ENCODE measurements at regions not wholly inside any gene's neighbourhood (a gene's known extent, or its start where the extent isn't known, plus 50 kb on each side); places are given as distances from the start of the nearest gene placed in this dataset.

DNA sequence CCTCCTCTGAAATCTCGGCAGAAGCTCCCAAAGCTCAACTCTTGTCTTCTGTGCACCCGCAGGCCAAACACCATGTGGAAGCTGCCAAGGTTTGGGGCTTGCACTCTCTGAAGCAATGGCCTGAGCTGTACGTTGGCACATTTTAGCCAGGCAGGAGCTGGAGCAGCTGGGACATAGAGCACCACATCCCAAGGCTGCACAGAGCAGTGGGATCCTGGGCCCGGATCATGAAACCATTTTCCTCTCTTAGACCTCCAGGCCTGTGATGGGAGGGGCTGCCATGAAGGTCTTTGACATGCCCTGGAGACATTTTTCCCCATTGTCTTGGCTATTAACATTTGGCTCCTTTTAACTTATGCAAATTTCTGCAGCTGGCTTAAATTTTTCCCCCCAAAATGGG is 567.1 kb upstream of the ZNF608 start:
- WGBS, 2 donors = 91 to 97% methylated on average over 4 of the region's 4 CpGs
- H3K27me3 ChIP-seq (ENCODE audit: control insufficient read depth in 3 of 3, insufficient read depth in 3 of 3, low read length in 2 of 3) = no peaks in the 10 kb centered on the region

DNA sequence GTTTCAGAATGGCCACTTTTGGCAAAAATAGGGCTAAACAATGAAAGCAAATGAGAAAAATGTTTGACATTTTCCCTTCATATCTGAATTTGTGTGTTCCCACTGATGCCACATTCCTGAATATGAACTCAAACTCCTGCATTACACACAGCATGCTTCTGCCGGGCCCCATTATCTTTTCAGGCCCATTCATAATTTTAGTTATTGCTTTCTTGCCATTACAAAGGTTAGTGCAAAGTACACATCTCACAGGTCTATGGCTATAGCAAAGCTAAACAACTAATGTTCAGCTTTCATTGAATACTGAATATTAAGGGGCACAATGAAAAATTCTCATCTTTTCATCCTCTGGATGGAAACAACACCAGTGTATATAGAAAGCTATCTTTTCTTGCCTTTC is 568.9 kb upstream of the ZNF608 start:
- TF ChIP-seq, protein P1, sequence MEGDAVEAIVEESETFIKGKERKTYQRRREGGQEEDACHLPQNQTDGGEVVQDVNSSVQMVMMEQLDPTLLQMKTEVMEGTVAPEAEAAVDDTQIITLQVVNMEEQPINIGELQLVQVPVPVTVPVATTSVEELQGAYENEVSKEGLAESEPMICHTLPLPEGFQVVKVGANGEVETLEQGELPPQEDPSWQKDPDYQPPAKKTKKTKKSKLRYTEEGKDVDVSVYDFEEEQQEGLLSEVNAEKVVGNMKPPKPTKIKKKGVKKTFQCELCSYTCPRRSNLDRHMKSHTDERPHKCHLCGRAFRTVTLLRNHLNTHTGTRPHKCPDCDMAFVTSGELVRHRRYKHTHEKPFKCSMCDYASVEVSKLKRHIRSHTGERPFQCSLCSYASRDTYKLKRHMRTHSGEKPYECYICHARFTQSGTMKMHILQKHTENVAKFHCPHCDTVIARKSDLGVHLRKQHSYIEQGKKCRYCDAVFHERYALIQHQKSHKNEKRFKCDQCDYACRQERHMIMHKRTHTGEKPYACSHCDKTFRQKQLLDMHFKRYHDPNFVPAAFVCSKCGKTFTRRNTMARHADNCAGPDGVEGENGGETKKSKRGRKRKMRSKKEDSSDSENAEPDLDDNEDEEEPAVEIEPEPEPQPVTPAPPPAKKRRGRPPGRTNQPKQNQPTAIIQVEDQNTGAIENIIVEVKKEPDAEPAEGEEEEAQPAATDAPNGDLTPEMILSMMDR (IDR thresholded peaks at IDR 0.05; ENCODE audit: control extremely low read depth, extremely low read depth) = no peak
- 88 to 97% methylated on average over 1 of the region's 1 CpG for WGBS, 2 donors
- Histone ChIP-seq H3K27ac (ENCODE audit: low read depth in 1 of 2, low read length in 1 of 2) (no peak overlapping the region), H3K9ac (ENCODE audit: insufficient read depth in 1 of 2, low read length in 2 of 2) (no peak overlapping the region), H3K4me3 (no peak overlapping the region), H3K9me3 (ENCODE audit: control insufficient read depth in 4 of 4, insufficient read depth in 3 of 4, low read length in 3 of 4) (peaks cover 0 to 3% (median 1%) of the 10 kb centered on the region in 4 donors), H3K27me3 (ENCODE audit: control insufficient read depth in 3 of 3, insufficient read depth in 3 of 3, low read length in 2 of 3) (no peaks in the 10 kb centered on the region), H3K36me3 (ENCODE audit: control insufficient read depth in 4 of 4, insufficient read depth in 4 of 4, low read length in 4 of 4) (no peaks in the 10 kb centered on the region), H3K4me1 (ENCODE audit: control insufficient read depth in 5 of 5, insufficient read depth in 5 of 5, low read length in 5 of 5) (no peaks in the 10 kb centered on the region)
- no peak for DNase-seq
- no peak for ATAC-seq (ENCODE audit: insufficient read depth, low FRiP score)

More for the DNA sequence above, 567.1 kb upstream of the ZNF608 start:
- Histone ChIP-seq H3K4me3 (no peak overlapping the region), H3K9me3 (ENCODE audit: control insufficient read depth in 4 of 4, insufficient read depth in 3 of 4, low read length in 3 of 4) (peaks cover 0 to 3% (median 1%) of the 10 kb centered on the region in 4 donors), H3K36me3 (ENCODE audit: control insufficient read depth in 4 of 4, insufficient read depth in 4 of 4, low read length in 4 of 4) (no peaks in the 10 kb centered on the region), H3K9ac (ENCODE audit: insufficient read depth in 1 of 2, low read length in 2 of 2) (no peak overlapping the region), H3K27ac (ENCODE audit: low read depth in 1 of 2, low read length in 1 of 2) (no peak overlapping the region), H3K4me1 (ENCODE audit: control insufficient read depth in 5 of 5, insufficient read depth in 5 of 5, low read length in 5 of 5) (no peaks in the 10 kb centered on the region)
- ATAC-seq (ENCODE audit: insufficient read depth, low FRiP score) = no peak
- TF ChIP-seq, protein P1 (IDR thresholded peaks at IDR 0.05; ENCODE audit: control extremely low read depth, extremely low read depth) = no peak
- DNase-seq = no peak

DNA sequence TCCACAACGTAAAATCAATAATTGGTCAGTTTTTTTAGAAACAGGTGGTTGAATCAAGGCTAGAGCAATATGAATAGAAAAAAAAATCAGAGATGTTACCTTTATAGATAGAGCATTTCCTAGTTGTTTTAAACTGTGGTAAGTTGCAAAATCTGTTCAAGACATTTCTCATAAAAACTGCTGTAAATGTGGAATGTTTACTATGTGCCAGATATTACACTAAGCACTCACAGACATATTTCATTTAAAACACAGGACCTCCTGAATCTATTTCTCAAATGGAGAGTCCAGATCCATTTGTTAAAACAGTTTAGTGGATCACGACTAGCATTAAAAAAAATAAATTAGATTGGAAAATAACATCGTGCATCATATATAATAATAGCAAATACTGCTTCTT is 570.0 kb upstream of the ZNF608 start:
- H3K27ac ChIP-seq (ENCODE audit: low read depth in 1 of 2, low read length in 1 of 2) = no peak overlapping the region
- H3K9ac ChIP-seq (ENCODE audit: insufficient read depth in 1 of 2, low read length in 2 of 2) = no peak overlapping the region
- no peaks in the 10 kb centered on the region for H3K27me3 ChIP-seq (ENCODE audit: control insufficient read depth in 3 of 3, insufficient read depth in 3 of 3, low read length in 2 of 3)
- H3K9me3 ChIP-seq (ENCODE audit: control insufficient read depth in 4 of 4, insufficient read depth in 3 of 4, low read length in 3 of 4) = peaks cover 0 to 2% (median under 1%) of the 10 kb centered on the region in 4 donors
- WGBS, 2 donors = 87 to 90% methylated on average over 3 of the region's 3 CpGs
- H3K4me1 ChIP-seq (ENCODE audit: control insufficient read depth in 5 of 5, insufficient read depth in 5 of 5, low read length in 5 of 5) = no peaks in the 10 kb centered on the region
- no peaks in the 10 kb centered on the region for H3K36me3 ChIP-seq (ENCODE audit: control insufficient read depth in 4 of 4, insufficient read depth in 4 of 4, low read length in 4 of 4)
- TF ChIP-seq, protein P1 (IDR thresholded peaks at IDR 0.05; ENCODE audit: control extremely low read depth, extremely low read depth) = no peak
- H3K4me3 ChIP-seq = no peak overlapping the region
- no peak for ATAC-seq (ENCODE audit: insufficient read depth, low FRiP score)
- DNase-seq = no peak

DNA sequence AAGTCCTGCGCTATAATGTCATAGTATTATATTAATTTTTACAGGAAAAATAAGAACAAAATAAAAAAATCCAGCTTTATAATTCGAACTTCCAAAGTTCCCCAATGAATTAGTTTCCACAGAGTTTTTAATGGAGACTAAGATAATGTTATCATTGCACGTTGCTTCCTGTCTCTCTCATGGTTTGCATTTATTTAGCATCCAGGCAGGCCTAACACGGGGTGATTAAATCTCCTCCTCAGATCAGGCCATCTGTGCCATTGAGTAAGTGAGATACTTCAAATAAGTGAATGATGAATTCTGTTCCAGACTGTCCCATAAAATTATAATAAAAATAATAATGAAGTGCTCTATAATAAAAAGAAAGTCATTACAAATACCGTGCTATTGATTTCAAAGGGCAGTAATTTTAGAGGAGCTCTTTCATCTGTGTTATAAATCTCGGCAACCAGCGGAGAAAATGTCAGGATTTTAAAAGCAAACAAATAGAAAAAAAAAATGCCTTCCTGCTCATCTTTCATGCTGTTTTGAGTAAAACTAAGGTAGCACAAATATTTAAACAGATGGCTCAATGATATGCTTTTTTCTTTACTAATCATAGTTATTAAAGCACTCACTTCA is 570.6 kb upstream of the ZNF608 start:
- H3K4me3 ChIP-seq = no peak overlapping the region
- no peak overlapping the region for H3K9ac ChIP-seq (ENCODE audit: insufficient read depth in 1 of 2, low read length in 2 of 2)
- DNase-seq (no peak), ATAC-seq (ENCODE audit: insufficient read depth, low FRiP score) (no peak)
- no peaks in the 10 kb centered on the region for H3K27me3 ChIP-seq (ENCODE audit: control insufficient read depth in 3 of 3, insufficient read depth in 3 of 3, low read length in 2 of 3)
- no peaks in the 10 kb centered on the region for H3K36me3 ChIP-seq (ENCODE audit: control insufficient read depth in 4 of 4, insufficient read depth in 4 of 4, low read length in 4 of 4)
- no peaks in the 10 kb centered on the region for H3K4me1 ChIP-seq (ENCODE audit: control insufficient read depth in 5 of 5, insufficient read depth in 5 of 5, low read length in 5 of 5)
- TF ChIP-seq, protein P1 (IDR thresholded peaks at IDR 0.05; ENCODE audit: control extremely low read depth, extremely low read depth) = no peak
- WGBS, 2 donors = 80 to 89% methylated on average over 7 of the region's 7 CpGs
- peaks cover 0 to 2% (median under 1%) of the 10 kb centered on the region in 4 donors for H3K9me3 ChIP-seq (ENCODE audit: control insufficient read depth in 4 of 4, insufficient read depth in 3 of 4, low read length in 3 of 4)
- H3K27ac ChIP-seq (ENCODE audit: low read depth in 1 of 2, low read length in 1 of 2) = no peak overlapping the region

Data from lung (tissue), 11 donors.